Mesendoderm (in vitro differentiated cells): ENCODE measurements at regions not wholly inside any gene's neighbourhood (a gene's known extent, or its start where the extent isn't known, plus 50 kb on each side); places are given as distances from the start of the nearest gene placed in this dataset.

ENCODE experiments used
- DNase-seq: peaks from one replicate; pipeline ENCODE4 v3.0.0; 2013
- H2AK5ac ChIP-seq: 2 replicates; pipeline ENCODE4 v1.6.1; 2013; ENCODE audit warnings: low read length, inconsistent platforms
- H2BK120ac ChIP-seq: 2 replicates; pipeline ENCODE4 v1.6.1; 2013; ENCODE audit warnings: low read depth, mild to moderate bottlenecking, low read length, moderate library complexity, mixed read lengths
- H2BK15ac ChIP-seq: replicated peaks from 2 replicates; pipeline ENCODE4 v1.6.1; 2013; ENCODE audit warnings: low read depth, mild to moderate bottlenecking, moderate library complexity
- H2BK5ac ChIP-seq: 2 replicates; pipeline ENCODE4 v1.6.1; 2013; ENCODE audit warnings: low read length, inconsistent platforms
- H3K18ac ChIP-seq: 2 replicates; pipeline ENCODE4 v1.6.1; 2013; ENCODE audit warnings: mild to moderate bottlenecking, low read length, mixed read lengths
- H3K23ac ChIP-seq: one replicate; pipeline ENCODE4 v1.6.1; 2013; ENCODE audit warnings: low read length
- H3K27ac ChIP-seq: 2 replicates; pipeline ENCODE4 v1.5.1; 2013; ENCODE audit warnings: low read depth, mild to moderate bottlenecking, inconsistent platforms, low read length, moderate library complexity
- H3K27me3 ChIP-seq: 2 replicates; pipeline ENCODE4 v1.6.1; 2013; ENCODE audit warnings: low read length, control low read depth, mild to moderate bottlenecking, inconsistent platforms; ENCODE audit not compliant: insufficient read depth, poor library complexity
- H3K36me3 ChIP-seq: 2 replicates; pipeline ENCODE4 v1.6.1; 2013; ENCODE audit warnings: low read length, inconsistent platforms; ENCODE audit not compliant: control insufficient read depth, insufficient read depth
- H3K4ac ChIP-seq: one replicate; pipeline ENCODE4 v1.6.1; 2013; ENCODE audit warnings: low read depth, mild to moderate bottlenecking, low read length, moderate library complexity
- H3K4me1 ChIP-seq: 2 replicates; pipeline ENCODE4 v1.6.1; 2013; ENCODE audit warnings: low read depth, low read length, inconsistent platforms; ENCODE audit not compliant: control insufficient read depth
- H3K4me2 ChIP-seq: 2 replicates; pipeline ENCODE4 v1.6.1; 2013; ENCODE audit warnings: low read length
- H3K4me3 ChIP-seq: 2 replicates; pipeline ENCODE4 v1.5.1; 2013; ENCODE audit warnings: mild to moderate bottlenecking, low read length
- H3K56ac ChIP-seq: one replicate; pipeline ENCODE4 v1.6.1; 2013; ENCODE audit warnings: low read length
- H3K79me1 ChIP-seq: 2 replicates; pipeline ENCODE4 v1.6.1; 2013; ENCODE audit warnings: low read length, inconsistent platforms
- H3K79me2 ChIP-seq: 2 replicates; pipeline ENCODE4 v1.6.1; 2013; ENCODE audit warnings: mild to moderate bottlenecking, low read length; ENCODE audit not compliant: control insufficient read depth, insufficient read depth
- H3K9ac ChIP-seq: 2 replicates; pipeline ENCODE4 v1.6.1; 2013; ENCODE audit warnings: low read length, inconsistent platforms
- H4K5ac ChIP-seq: one replicate; pipeline ENCODE4 v1.6.1; 2013; ENCODE audit warnings: low read length
- H4K8ac ChIP-seq: one replicate; pipeline ENCODE4 v1.6.1; 2013; ENCODE audit warnings: low read depth, mild to moderate bottlenecking, control low read depth, low read length, moderate library complexity
- WGBS: extraction: QIAGEN DNeasy Blood & Tissue Kit; methylation state at CpG from one replicate; pipeline ENCODE4 v1.1.7; 2013; ENCODE audit warnings: low lambda C conversion rate, missing lambda C conversion rate; ENCODE audit not compliant: insufficient coverage; ENCODE audit errors: extremely low coverage; 5-methylcytosine and 5-hydroxymethylcytosine counted together

DNA sequence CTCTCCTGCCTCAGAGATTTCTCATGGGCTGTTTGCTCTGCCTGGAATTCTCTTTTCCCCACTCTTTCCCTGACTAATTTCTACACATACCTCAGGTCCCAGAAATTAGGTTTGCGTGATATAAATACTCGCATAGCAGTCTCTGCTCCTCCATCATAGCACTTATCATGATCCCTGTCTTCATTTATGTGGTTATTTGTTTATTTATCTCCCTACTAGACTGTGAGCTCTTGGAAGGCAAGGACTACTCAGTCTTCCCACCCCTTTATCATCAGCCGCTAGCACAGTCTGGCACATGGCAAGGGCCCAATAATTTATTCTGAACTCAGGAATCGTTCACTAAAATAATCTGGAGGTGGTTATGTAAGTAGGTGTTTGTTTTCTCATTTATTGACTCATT is 79.3 kb downstream of the ADCYAP1 start:
- Histone ChIP-seq H2BK120ac (no peak overlapping the region), H3K18ac (no peak overlapping the region), H3K23ac (no peak overlapping the region), H3K36me3 (no peaks in the 10 kb centered on the region), H3K27ac (no peak overlapping the region), H3K9ac (no peak overlapping the region), H3K56ac (no peak overlapping the region), H3K4me3 (no peak overlapping the region), H2BK5ac (no peak overlapping the region), H2BK15ac (no peak overlapping the region), H3K27me3 (no peaks in the 10 kb centered on the region), H3K4me1 (peaks cover 4% of the 10 kb centered on the region), H3K4me2 (no peak overlapping the region), H4K8ac (no peak overlapping the region), H4K5ac (no peak overlapping the region), H3K4ac (no peak overlapping the region), H3K79me2 (no peaks in the 10 kb centered on the region), H2AK5ac (no peak overlapping the region), H3K79me1 (no peaks in the 10 kb centered on the region)
- no peak for DNase-seq
- WGBS, result no CpG with 5 or more reads among the region's 4 CpGs

DNA sequence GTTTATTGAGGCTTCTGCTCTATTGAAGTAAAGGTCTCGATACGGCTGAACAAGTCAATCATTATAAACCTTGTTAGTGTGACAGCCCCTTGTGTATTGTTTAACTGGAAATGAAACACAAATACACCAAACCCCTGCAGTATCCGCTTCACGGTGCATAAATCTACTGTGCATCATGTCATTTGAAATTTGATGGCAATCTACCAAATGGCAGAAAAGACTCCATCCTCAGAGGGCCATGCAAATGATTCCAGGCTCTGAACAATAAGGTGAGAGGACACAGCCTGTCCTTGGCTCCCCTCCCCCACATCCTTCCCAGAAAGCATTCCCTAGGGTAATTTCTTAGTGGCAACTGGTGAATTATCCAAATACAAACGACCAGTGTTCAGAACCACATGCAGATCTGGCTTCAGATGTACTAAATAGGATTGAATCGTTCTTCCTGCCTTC is 80.6 kb downstream of the ADCYAP1 start:
- no peak overlapping the region for H2BK120ac ChIP-seq
- H3K4me2 ChIP-seq, result no peak overlapping the region
- H3K23ac ChIP-seq, result no peak overlapping the region
- H3K4me3 ChIP-seq, result no peak overlapping the region
- no peak overlapping the region for H2BK15ac ChIP-seq
- H3K27ac ChIP-seq, result no peak overlapping the region
- H3K18ac ChIP-seq, result no peak overlapping the region
- WGBS, result no CpG with 5 or more reads among the region's 6 CpGs
- H3K4ac ChIP-seq, result no peak overlapping the region
- no peaks in the 10 kb centered on the region for H3K36me3 ChIP-seq
- H3K4me1 ChIP-seq, result peaks cover 4% of the 10 kb centered on the region
- H2BK5ac ChIP-seq, result no peak overlapping the region
- no peak overlapping the region for H2AK5ac ChIP-seq
- H3K79me2 ChIP-seq, result no peaks in the 10 kb centered on the region
- H4K5ac ChIP-seq, result no peak overlapping the region
- no peak overlapping the region for H3K9ac ChIP-seq
- H4K8ac ChIP-seq, result no peak overlapping the region
- no peak overlapping the region for H3K56ac ChIP-seq
- peak; percentile 52 for DNase-seq
- H3K79me1 ChIP-seq, result no peaks in the 10 kb centered on the region
- no peaks in the 10 kb centered on the region for H3K27me3 ChIP-seq

DNA sequence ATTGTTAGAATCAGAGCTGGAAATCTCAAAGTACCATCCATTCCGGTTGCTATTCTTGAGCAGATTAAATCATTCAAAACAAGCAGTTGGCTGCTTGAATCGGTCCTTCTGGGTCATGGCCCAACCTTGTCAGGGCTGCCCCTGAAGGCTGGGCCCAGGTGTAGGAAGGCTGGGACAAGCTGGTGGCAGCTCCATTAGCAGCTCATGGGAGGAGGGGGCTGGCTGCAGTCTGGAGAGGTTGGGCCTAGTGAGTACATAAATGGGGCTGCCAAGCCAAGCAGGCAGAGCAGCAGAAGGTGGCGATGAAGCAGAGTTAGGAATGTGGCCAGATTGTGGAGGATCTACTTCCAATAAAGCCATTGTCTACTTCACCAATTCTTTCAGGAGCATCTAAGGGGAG is 81.4 kb downstream of the ADCYAP1 start:
- Histone ChIP-seq H3K79me1 (no peaks in the 10 kb centered on the region), H3K27ac (no peak overlapping the region), H2BK120ac (no peak overlapping the region), H3K79me2 (no peaks in the 10 kb centered on the region), H3K4me1 (peaks cover 4% of the 10 kb centered on the region), H3K4me2 (no peak overlapping the region), H3K56ac (no peak overlapping the region), H3K4me3 (no peak overlapping the region), H3K4ac (no peak overlapping the region), H2AK5ac (no peak overlapping the region), H3K23ac (no peak overlapping the region), H3K9ac (no peak overlapping the region), H2BK15ac (no peak overlapping the region), H2BK5ac (no peak overlapping the region), H3K27me3 (no peaks in the 10 kb centered on the region), H4K5ac (no peak overlapping the region), H4K8ac (no peak overlapping the region), H3K36me3 (no peaks in the 10 kb centered on the region), H3K18ac (no peak overlapping the region)
- DNase-seq, result peak; percentile 25
- no CpG with 5 or more reads among the region's 3 CpGs for WGBS

DNA sequence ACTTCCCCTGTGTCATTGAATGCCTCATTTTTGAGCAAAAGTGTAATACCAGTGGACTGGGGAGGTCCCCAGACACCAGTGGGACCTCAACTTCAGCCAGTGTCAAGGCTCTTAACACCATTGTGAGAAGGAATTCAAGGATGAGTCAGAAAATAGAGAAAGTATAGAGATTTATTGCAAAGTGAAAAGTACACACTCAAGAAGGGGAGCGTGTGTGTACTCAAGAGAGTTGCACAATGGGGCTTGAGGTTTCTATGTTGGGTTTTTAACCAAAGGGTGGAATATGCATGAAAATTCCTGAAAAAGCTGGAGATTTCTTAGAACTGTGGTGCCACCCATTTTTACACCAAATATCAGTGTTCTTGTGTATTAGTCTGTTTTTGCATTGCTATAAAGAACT is 81.9 kb downstream of the ADCYAP1 start:
- Histone ChIP-seq H2BK5ac (no peak overlapping the region), H3K27ac (no peak overlapping the region), H2BK15ac (no peak overlapping the region), H3K27me3 (no peaks in the 10 kb centered on the region), H3K79me1 (no peaks in the 10 kb centered on the region), H3K4ac (no peak overlapping the region), H3K9ac (no peak overlapping the region), H3K4me3 (no peak overlapping the region), H3K23ac (no peak overlapping the region), H3K18ac (no peak overlapping the region), H3K79me2 (no peaks in the 10 kb centered on the region), H2BK120ac (no peak overlapping the region), H3K4me2 (no peak overlapping the region), H3K56ac (no peak overlapping the region), H3K36me3 (no peaks in the 10 kb centered on the region), H2AK5ac (no peak overlapping the region), H3K4me1 (peaks cover 4% of the 10 kb centered on the region), H4K5ac (no peak overlapping the region), H4K8ac (no peak overlapping the region)
- WGBS, result no CpG with 5 or more reads among the region's 1 CpG
- DNase-seq, result no peak

DNA sequence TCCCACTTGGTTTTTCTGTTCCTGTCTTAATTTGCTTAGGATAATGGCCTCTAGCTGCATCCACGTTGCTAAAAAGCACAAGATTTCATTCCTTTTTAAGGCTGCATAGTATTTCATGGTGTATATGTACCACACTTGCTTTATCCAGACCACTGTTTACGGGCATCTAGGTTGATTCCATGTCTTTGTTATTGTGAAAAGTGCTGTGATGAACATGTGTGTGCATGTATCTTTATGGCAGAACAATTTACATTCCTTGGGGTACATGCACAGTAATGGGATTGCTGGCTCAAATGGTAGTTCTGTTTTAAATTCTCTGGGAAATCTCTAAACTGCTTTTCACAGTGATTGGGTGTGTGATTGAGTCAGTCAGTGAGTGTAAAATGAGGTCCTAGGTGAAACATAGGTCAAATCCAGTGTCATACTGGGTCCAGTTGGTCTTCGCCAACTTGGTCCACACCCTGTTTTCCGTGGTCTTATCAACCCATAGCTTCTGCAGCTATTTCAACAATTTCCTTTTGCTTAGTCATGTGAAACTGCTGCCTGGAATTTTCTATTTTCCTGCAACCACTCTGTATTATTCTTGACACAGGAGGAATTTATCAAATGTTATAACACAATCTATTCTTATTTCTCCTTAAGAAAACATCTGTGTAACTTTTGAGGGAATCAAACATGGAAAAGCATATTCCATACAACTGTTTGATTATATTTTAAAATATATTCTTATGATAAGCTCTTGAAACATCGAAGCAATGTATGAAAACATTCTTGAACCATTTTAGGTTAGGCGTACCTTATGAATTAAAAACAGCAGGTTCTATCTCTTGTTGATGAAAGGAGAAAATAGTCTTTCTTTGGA is 82.9 kb downstream of the ADCYAP1 start:
- Histone ChIP-seq H3K27me3 (no peaks in the 10 kb centered on the region), H3K4me1 (peaks cover 4% of the 10 kb centered on the region), H3K79me2 (no peaks in the 10 kb centered on the region), H2AK5ac (no peak overlapping the region), H2BK15ac (no peak overlapping the region), H3K23ac (no peak overlapping the region), H3K9ac (no peak overlapping the region), H3K27ac (no peak overlapping the region), H3K18ac (no peak overlapping the region), H3K4me2 (no peak overlapping the region), H4K8ac (no peak overlapping the region), H3K4ac (no peak overlapping the region), H3K56ac (no peak overlapping the region), H4K5ac (no peak overlapping the region), H2BK120ac (no peak overlapping the region), H3K36me3 (no peaks in the 10 kb centered on the region), H2BK5ac (no peak overlapping the region), H3K79me1 (no peaks in the 10 kb centered on the region), H3K4me3 (no peak overlapping the region)
- no peak for DNase-seq
- WGBS, result no CpG with 5 or more reads among the region's 6 CpGs

DNA sequence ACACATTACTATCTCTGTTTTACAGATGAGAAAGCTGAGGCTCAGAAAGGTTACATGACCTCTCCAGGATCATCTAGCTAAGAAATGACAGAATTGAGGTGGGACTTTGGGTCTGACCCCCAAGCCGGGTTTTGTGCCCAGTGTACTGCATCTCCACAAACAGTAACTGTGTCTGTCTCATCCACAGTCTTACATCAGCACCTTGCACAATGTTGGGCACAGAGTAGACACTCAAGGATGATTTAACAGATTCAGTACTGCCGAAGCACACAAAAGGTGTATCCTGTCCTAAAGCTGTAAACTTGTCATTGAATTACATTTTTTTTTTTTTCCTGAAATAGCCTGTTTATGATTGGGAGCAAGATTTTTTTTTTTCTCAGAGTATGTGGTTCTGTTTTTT is 84.8 kb downstream of the ADCYAP1 start:
- no peaks in the 10 kb centered on the region for H3K36me3 ChIP-seq
- H4K8ac ChIP-seq, result no peak overlapping the region
- no peaks in the 10 kb centered on the region for H3K79me2 ChIP-seq
- no peak for DNase-seq
- no peak overlapping the region for H3K27ac ChIP-seq
- no peaks in the 10 kb centered on the region for H3K79me1 ChIP-seq
- H3K9ac ChIP-seq, result no peak overlapping the region
- no peak overlapping the region for H2BK15ac ChIP-seq
- no peak overlapping the region for H3K4me3 ChIP-seq
- no peak overlapping the region for H2BK5ac ChIP-seq
- H3K4me1 ChIP-seq, result peaks cover 4% of the 10 kb centered on the region
- no peak overlapping the region for H3K23ac ChIP-seq
- H3K27me3 ChIP-seq, result no peaks in the 10 kb centered on the region
- whole genome bisulfite sequencing, result no CpG with 5 or more reads among the region's 2 CpGs
- H3K4ac ChIP-seq, result no peak overlapping the region
- no peak overlapping the region for H3K4me2 ChIP-seq
- H3K18ac ChIP-seq, result no peak overlapping the region
- H4K5ac ChIP-seq, result no peak overlapping the region
- H3K56ac ChIP-seq, result no peak overlapping the region
- no peak overlapping the region for H2AK5ac ChIP-seq
- no peak overlapping the region for H2BK120ac ChIP-seq
